KMS-11 (cell line): ENCODE measurements at regions not wholly inside any gene's neighbourhood (a gene's known extent, or its start where the extent isn't known, plus 50 kb on each side); places are given as distances from the start of the nearest gene placed in this dataset.
"Not testable (repeated sequence)": the region's sequence is repeated elsewhere in the genome, so short reads cannot be mapped to it uniquely, and the experiment has no call there.

Source experiments
- H2AFZ ChIP-seq: fragments of 200-600 bp; sonication (generic); 2 replicates; pipeline ENCODE4 v1.6.1; 2016; ENCODE audit warnings: antibody characterized with exemption, mixed run types, low read depth
- H3K27ac ChIP-seq: fragments of 200-600 bp; sonication (generic); 2 replicates; pipeline ENCODE4 v1.6.1; 2016; ENCODE audit warnings: mild to moderate bottlenecking, mixed run types
- H3K27me3 ChIP-seq: fragments of 200-600 bp; sonication (generic); 2 replicates; pipeline ENCODE4 v1.6.1; 2017; ENCODE audit warnings: mild to moderate bottlenecking, low read depth, mixed run types, moderate library complexity; ENCODE audit not compliant: insufficient read depth
- H3K36me3 ChIP-seq: fragments of 200-600 bp; sonication (generic); 2 replicates; pipeline ENCODE4 v1.6.1; 2017; ENCODE audit warnings: mild to moderate bottlenecking, mixed run types; ENCODE audit not compliant: insufficient read depth
- H3K4me1 ChIP-seq: fragments of 200-600 bp; sonication (generic); 2 replicates; pipeline ENCODE4 v1.6.1; 2016; ENCODE audit warnings: mild to moderate bottlenecking, low read depth, mixed run types; ENCODE audit not compliant: poor library complexity, severe bottlenecking
- H3K4me2 ChIP-seq: fragments of 200-600 bp; sonication (generic); 2 replicates; pipeline ENCODE4 v1.7.0; 2016; ENCODE audit warnings: mild to moderate bottlenecking, mixed run types
- H3K4me3 ChIP-seq: fragments of 200-600 bp; sonication (generic); IDR thresholded peaks from 2 replicates; pipeline ENCODE4 v1.6.1; 2017; ENCODE audit warnings: low read depth, low read length, mixed read lengths; ENCODE audit not compliant: insufficient read depth
- H3K79me2 ChIP-seq: fragments of 200-600 bp; sonication (generic); 2 replicates; pipeline ENCODE4 v1.6.1; 2016; ENCODE audit warnings: low read depth, mixed run types; ENCODE audit not compliant: insufficient read depth
- H3K9ac ChIP-seq: fragments of 200-600 bp; sonication (generic); 2 replicates; pipeline ENCODE4 v1.6.1; 2016; ENCODE audit warnings: mild to moderate bottlenecking, mixed run types
- H4K20me1 ChIP-seq: fragments of 200-600 bp; sonication (generic); 2 replicates; pipeline ENCODE4 v1.6.1; 2016; ENCODE audit warnings: mild to moderate bottlenecking, mixed run types; ENCODE audit not compliant: insufficient read depth
- TF ChIP-seq, protein P1 (sequence below): fragments of 200-600 bp; sonication (generic); conservative IDR thresholded peaks from 2 replicates; pipeline ENCODE4 v1.6.1; 2017; ENCODE audit warnings: low read depth, mild to moderate bottlenecking, antibody characterized with exemption, low read length, moderate library complexity, mixed read lengths

- no peaks in the 10 kb centered on the region for H3K4me1 ChIP-seq
- H3K79me2 ChIP-seq = no peaks in the 10 kb centered on the region
- no peaks in the 10 kb centered on the region for H4K20me1 ChIP-seq
- H3K4me3 ChIP-seq = no peak overlapping the region
- H3K27me3 ChIP-seq = no peaks in the 10 kb centered on the region
- no peaks in the 10 kb centered on the region for H3K36me3 ChIP-seq
- H3K4me2 ChIP-seq = no peak overlapping the region
- no peak overlapping the region for H2AFZ ChIP-seq
- TF ChIP-seq, protein P1, sequence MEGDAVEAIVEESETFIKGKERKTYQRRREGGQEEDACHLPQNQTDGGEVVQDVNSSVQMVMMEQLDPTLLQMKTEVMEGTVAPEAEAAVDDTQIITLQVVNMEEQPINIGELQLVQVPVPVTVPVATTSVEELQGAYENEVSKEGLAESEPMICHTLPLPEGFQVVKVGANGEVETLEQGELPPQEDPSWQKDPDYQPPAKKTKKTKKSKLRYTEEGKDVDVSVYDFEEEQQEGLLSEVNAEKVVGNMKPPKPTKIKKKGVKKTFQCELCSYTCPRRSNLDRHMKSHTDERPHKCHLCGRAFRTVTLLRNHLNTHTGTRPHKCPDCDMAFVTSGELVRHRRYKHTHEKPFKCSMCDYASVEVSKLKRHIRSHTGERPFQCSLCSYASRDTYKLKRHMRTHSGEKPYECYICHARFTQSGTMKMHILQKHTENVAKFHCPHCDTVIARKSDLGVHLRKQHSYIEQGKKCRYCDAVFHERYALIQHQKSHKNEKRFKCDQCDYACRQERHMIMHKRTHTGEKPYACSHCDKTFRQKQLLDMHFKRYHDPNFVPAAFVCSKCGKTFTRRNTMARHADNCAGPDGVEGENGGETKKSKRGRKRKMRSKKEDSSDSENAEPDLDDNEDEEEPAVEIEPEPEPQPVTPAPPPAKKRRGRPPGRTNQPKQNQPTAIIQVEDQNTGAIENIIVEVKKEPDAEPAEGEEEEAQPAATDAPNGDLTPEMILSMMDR = no peak
- H3K9ac ChIP-seq = no peak overlapping the region
- H3K27ac ChIP-seq = no peak overlapping the region
Observed at GRCh38 chr5:125914471-125914870, 508.7 kb upstream of the GRAMD2B start.

- not testable (repeated sequence) for H2AFZ ChIP-seq, H4K20me1 ChIP-seq, H3K27me3 ChIP-seq, H3K9ac ChIP-seq, H3K4me3 ChIP-seq, H3K79me2 ChIP-seq, H3K4me2 ChIP-seq, H3K27ac ChIP-seq, H3K4me1 ChIP-seq, H3K36me3 ChIP-seq
Observed at GRCh38 chr5:125923958-125924357, 499.3 kb upstream of the GRAMD2B start.

- H3K4me1 ChIP-seq = no peaks in the 10 kb centered on the region
Observed at GRCh38 chr5:125926172-125926571, 497.0 kb upstream of the GRAMD2B start.

GRCh38 chr5:125928663-125929062 lies 494.5 kb upstream of the GRAMD2B start:
- Histone ChIP-seq H2AFZ (no peak overlapping the region), H3K27me3 (no peaks in the 10 kb centered on the region), H3K4me2 (no peak overlapping the region), H3K9ac (no peak overlapping the region), H3K27ac (no peak overlapping the region), H4K20me1 (no peaks in the 10 kb centered on the region), H3K79me2 (no peaks in the 10 kb centered on the region), H3K36me3 (no peaks in the 10 kb centered on the region), H3K4me1 (no peaks in the 10 kb centered on the region), H3K4me3 (no peak overlapping the region)
- TF ChIP-seq, protein P1 = no peak

More at GRCh38 chr5:125926172-125926571, 497.0 kb upstream of the GRAMD2B start:
- Histone ChIP-seq H3K27ac (no peak overlapping the region), H3K36me3 (no peaks in the 10 kb centered on the region), H3K4me3 (no peak overlapping the region), H2AFZ (no peak overlapping the region), H3K4me2 (no peak overlapping the region), H4K20me1 (no peaks in the 10 kb centered on the region), H3K9ac (no peak overlapping the region), H3K27me3 (no peaks in the 10 kb centered on the region), H3K79me2 (no peaks in the 10 kb centered on the region)
- TF ChIP-seq, protein P1 = no peak

DNA sequence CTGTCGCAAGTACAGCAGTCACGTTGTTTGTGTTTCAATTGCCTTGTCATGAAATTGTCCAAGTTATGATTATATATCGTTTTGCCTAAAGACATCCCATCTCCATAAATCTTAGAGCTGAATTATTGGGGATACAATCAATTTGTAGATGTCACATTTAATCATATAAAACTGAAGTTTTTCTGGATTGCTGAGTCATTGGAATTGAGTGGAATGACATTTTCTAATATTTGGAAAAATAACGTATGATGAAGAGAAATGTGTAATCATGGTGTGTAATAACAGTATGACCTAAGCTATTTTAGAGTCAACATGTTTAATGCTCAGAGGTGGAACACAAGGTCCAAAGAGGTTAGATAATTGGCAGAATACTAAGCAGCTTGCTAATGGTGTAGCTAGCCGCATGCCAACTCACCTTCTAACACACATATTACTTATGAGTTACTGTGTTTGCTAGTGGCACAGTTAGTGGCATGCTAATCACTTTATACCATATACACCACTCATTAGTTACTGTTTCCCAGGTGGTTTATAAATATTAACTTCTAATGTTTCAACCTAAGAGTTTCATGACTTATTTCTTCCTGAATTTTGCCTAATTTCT lies 473.1 kb upstream of the GRAMD2B start:
- no peak overlapping the region for H2AFZ ChIP-seq
- no peak overlapping the region for H3K27ac ChIP-seq
- H3K4me3 ChIP-seq = no peak overlapping the region
- no peak overlapping the region for H3K9ac ChIP-seq
- TF ChIP-seq, protein P1 = no peak
- H3K4me1 ChIP-seq = no peaks in the 10 kb centered on the region
- H3K27me3 ChIP-seq = no peaks in the 10 kb centered on the region
- H3K79me2 ChIP-seq = no peaks in the 10 kb centered on the region
- no peaks in the 10 kb centered on the region for H4K20me1 ChIP-seq
- no peaks in the 10 kb centered on the region; the same call in 1 of the 2 replicates for H3K36me3 ChIP-seq
- H3K4me2 ChIP-seq = no peak overlapping the region
